Ovary (tissue), 3 donors: ENCODE measurements at regions not wholly inside any gene's neighbourhood (a gene's known extent, or its start where the extent isn't known, plus 50 kb on each side); places are given as distances from the start of the nearest gene placed in this dataset.

Source experiments
- CTCF ChIP-seq, 3 donors: fragments of 450-650 bp in 2 of 3; fragments of 200-600 bp in 1 of 3; IDR thresholded peaks; one replicate each; pipeline versions ENCODE4 v1.5.1 to v1.8.0; 2016 to 2022; ENCODE audit warnings: antibody characterized with exemption in 3 of 3, mild to moderate bottlenecking in 1 of 3
- EP300 ChIP-seq: sonication (generic); formaldehyde crosslinking; IDR thresholded peaks from one replicate; pipeline ENCODE4 v1.6.1; 2017; ENCODE audit warnings: antibody characterized with exemption
- POLR2A ChIP-seq: fragments of 450-650 bp; IDR thresholded peaks from one replicate; pipeline ENCODE4 v1.6.1; 2017; ENCODE audit warnings: antibody characterized with exemption, mild to moderate bottlenecking, moderate library complexity
- donor health status: DM: no; HTN: no; CAD: no.

- no peak for TF ChIP-seq CTCF (IDR thresholded peaks at IDR 0.05)
- TF ChIP-seq EP300, result no peak
- no peak for TF ChIP-seq POLR2A
These were observed 149.9 kb upstream of the RBBP8 start for GRCh38 chr18:22783245-22783644.
